NCI-H1694 treated with DMSO at 0.1 percent for 48 hours (cell line): ENCODE measurements at regions not wholly inside any gene's neighbourhood (a gene's known extent, or its start where the extent isn't known, plus 50 kb on each side); places are given as distances from the start of the nearest gene placed in this dataset.
"Not testable (repeated sequence)": the region's sequence is repeated elsewhere in the genome, so short reads cannot be mapped to it uniquely, and the experiment has no call there.

Experiments
- DNase-seq: peaks from one replicate; lab custom pipeline; 2025; lab: John Stamatoyannopoulos, UW

GRCh38 chr7:109309790-109310189 lies 740.1 kb downstream of the DNAJB9 start:
- no peak for DNase-seq

GRCh38 chr7:109318136-109318535 lies 748.5 kb downstream of the DNAJB9 start:
- DNase-seq = no peak

- DNase-seq = no peak
These were observed 753.2 kb downstream of the DNAJB9 start for GRCh38 chr7:109322833-109323232.

- no peak for DNase-seq
These were observed 761.7 kb downstream of the DNAJB9 start for GRCh38 chr7:109331423-109331822.

GRCh38 chr7:109335951-109336350 lies 766.3 kb downstream of the DNAJB9 start:
- no peak for DNase-seq

- no peak for DNase-seq
These were observed 766.9 kb downstream of the DNAJB9 start for GRCh38 chr7:109336531-109336930.

GRCh38 chr7:109343678-109344077 lies 774.0 kb downstream of the DNAJB9 start:
- no peak for DNase-seq

GRCh38 chr7:109351493-109351892 lies 781.8 kb downstream of the DNAJB9 start:
- DNase-seq = no peak

- no peak for DNase-seq
These were observed 784.3 kb downstream of the DNAJB9 start for GRCh38 chr7:109354000-109354399.

- no peak for DNase-seq
These were observed 784.9 kb downstream of the DNAJB9 start for GRCh38 chr7:109354552-109354951.

- DNase-seq = no peak
These were observed 806.1 kb downstream of the DNAJB9 start for GRCh38 chr7:109375823-109376222.

GRCh38 chr7:109376576-109376975 lies 806.9 kb downstream of the DNAJB9 start:
- no peak for DNase-seq

- DNase-seq = no peak
These were observed 807.6 kb downstream of the DNAJB9 start for GRCh38 chr7:109377076-109377884.

GRCh38 chr7:109386959-109387358 lies 817.3 kb downstream of the DNAJB9 start:
- DNase-seq = no peak

GRCh38 chr7:109387530-109387929 lies 817.9 kb downstream of the DNAJB9 start:
- DNase-seq = no peak

- DNase-seq = no peak
These were observed 821.6 kb downstream of the DNAJB9 start for GRCh38 chr7:109391240-109391639.

- no peak for DNase-seq
These were observed 832.4 kb downstream of the DNAJB9 start for GRCh38 chr7:109402107-109402506.

- no peak for DNase-seq
These were observed 838.1 kb downstream of the DNAJB9 start for GRCh38 chr7:109407756-109408155.

GRCh38 chr7:109437957-109438356 lies 868.3 kb downstream of the DNAJB9 start:
- no peak for DNase-seq

- no peak for DNase-seq
These were observed 880.1 kb downstream of the DNAJB9 start for GRCh38 chr7:109449760-109450159.

- DNase-seq = no peak
These were observed 886.4 kb downstream of the DNAJB9 start for GRCh38 chr7:109456116-109456515.

- no peak for DNase-seq
These were observed 890.6 kb downstream of the DNAJB9 start for GRCh38 chr7:109460296-109460695.

- DNase-seq = no peak
These were observed 892.5 kb downstream of the DNAJB9 start for GRCh38 chr7:109462171-109462570.

GRCh38 chr7:109467729-109468128 lies 898.1 kb downstream of the DNAJB9 start:
- not testable (repeated sequence) for DNase-seq
